GM18511 (cell line): ENCODE measurements at regions not wholly inside any gene's neighbourhood (a gene's known extent, or its start where the extent isn't known, plus 50 kb on each side); places are given as distances from the start of the nearest gene placed in this dataset.
A peak's percentile ranks its signal among the peaks of the same experiment; 100 is the strongest.

Experiments
- ATAC-seq: cut with Tn5 transposase; IDR thresholded peaks from one replicate; pipeline ENCODE4 v1.9.1; 2021; ENCODE audit warnings: mild to moderate bottlenecking, moderate library complexity; ENCODE audit not compliant: unreplicated experiment

DNA sequence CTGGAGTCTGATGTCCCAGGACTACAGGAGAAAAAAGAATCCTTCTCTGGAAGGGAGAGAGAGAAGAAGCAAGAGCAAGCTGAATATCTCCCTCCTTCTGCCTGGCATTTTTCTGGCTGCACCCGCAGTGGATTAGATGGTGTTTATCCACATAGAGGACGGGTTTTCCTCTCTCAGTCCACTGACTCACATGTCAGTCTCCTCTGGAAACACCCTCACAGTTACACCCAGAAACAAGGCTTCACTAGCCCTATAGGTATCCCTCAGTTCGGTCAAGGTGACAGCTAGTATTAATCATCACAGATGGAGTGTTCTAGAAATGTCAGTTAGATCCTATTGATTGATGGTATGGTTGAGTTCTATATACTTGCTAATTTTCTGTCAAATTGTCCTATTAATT is 87.9 kb downstream of the RHOU start:
- ATAC-seq = no peak

DNA sequence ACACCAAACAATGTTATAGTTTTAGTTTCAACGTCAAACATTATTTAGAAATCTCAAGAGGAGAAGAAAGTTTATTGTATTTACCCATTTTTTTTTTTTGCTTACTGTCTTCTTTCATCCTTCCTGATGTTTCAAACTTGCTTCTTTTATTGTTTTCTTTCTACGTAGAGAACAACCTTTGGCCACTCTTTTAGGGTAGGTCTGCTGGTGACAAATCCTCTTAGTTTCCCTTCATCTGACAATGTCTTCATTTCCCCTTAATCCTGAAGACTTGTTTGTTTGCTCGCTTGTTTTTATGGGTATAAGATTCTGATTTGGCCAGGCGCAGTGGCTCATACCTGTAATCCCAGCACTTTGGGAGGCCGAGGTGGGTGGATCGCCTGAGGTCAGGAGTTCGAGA is 89.1 kb downstream of the RHOU start:
- no peak for ATAC-seq

DNA sequence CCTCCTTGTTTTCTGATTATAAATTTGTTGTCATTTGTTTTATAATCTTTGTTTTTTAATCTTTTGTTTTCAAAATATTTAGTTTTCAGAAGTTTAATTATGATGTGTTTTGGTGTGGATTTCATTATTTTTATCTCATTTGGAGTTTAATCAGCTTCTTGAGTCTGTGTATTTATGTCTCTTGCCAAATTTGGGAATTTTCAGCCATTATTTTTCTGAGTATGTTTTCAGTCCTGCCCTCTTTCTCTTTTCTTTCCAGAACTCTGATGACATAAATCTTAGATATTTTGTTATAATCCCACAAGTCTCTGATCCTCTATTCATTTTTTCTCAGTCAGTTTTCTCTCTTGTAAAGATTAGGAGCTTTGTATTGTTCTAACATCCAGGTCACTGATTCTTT is 89.8 kb downstream of the RHOU start:
- ATAC-seq = no peak

DNA sequence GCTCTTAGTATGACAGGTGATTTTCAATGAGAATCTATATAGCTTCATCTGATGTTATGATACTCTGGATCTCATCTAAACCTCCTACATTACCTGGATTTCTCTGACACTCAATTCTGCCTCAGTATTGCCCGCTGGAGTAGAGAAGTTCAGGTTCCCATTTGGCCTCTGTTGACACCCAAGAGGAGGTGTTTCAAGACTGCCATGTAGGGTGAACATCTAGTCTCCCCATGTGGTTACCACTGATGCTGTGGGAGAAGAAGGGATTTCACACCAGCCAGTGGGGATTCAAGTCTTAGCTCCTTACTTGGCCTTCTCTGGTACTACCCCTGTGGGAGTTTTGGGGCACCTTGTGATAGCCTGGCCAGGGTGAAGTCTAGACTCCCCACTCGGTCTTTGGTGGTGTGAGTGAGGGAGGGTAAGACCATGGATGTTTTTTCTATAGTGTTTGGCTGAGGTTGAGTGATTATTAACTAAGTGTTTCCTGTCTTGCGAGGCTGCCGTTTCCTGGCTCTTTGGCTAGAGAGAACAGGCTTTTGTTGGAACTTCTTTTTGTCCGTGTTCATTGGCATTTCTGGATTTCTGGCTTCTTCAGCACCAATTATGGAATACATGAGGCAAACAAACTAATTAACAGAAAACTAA is 90.7 kb downstream of the RHOU start:
- peak; percentile 84 for ATAC-seq

DNA sequence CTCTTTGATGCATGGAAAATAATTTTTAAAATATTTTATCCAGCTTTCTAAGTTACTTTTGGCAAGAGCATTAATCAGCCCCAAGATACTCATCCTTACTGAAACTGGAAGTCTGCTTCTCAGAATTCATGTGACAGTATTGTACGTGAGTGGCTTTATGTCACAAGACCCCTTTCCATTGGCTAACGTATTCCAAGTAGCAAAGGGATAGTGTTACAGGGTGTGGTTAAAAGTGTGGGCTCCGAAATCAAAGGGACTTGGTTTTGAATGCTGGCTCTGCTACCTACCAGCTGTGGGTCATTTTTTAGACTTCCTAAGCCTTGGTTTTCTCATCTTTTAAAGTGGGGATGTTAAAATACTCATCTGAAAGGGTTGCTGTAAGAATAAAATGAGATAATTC is 91.7 kb downstream of the RHOU start:
- no peak for ATAC-seq

DNA sequence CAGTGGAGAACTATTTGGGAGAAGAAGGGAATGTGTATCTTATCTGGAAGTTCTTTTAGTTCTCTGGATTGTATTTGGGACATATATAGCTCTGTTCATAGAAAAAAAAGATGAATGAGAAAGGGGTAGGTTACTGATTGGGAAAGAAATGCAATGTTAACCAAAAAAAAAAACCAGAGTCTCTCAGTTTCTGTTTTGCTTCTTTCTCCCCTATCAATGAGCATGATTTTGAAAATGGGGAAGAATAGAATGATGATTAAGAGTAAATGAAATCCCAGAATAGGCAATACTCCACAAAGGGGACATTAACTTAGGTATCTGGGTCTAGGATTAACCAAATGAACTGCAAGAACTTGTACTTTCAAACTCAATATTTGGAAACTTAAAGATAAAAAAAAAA is 92.9 kb downstream of the RHOU start:
- no peak for ATAC-seq

DNA sequence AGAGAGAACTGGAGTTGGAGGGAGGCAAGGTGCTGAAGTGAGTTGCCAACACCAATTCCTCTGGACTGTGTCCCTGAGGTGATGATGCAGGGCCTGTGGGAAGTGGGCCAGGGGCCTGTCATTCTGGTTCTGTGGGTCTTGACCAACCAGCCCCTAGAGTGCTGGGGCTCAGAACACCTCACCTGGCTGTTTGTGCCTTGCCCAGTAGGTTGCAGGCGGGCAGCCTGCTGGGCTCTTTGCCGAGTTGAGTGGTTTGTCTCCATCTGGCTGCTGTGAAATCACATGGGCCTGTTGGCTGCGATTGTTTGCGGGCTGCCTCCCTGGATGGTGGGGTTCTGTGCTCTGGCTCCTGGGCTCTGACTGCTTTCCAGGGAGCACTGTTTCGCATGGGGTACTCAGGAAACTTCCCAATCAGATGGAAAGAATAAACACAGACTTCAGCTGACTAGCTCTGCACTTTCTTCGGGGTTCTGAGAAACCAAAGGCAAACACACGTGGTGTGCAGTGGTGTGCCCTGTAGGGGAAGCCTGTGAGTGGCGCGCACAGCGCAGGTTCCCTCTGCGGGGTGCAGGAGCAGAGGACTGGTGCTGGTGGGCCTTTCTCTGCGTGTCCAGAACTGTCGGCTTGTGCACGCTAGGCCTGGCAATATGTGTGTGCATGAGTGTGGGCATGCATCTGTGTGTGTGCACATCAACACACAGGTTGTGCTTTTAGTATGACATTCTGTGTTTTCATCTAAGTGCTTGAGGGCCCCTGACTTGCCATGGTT is 95.1 kb downstream of the RHOU start:
- peak; percentile 5 for ATAC-seq

DNA sequence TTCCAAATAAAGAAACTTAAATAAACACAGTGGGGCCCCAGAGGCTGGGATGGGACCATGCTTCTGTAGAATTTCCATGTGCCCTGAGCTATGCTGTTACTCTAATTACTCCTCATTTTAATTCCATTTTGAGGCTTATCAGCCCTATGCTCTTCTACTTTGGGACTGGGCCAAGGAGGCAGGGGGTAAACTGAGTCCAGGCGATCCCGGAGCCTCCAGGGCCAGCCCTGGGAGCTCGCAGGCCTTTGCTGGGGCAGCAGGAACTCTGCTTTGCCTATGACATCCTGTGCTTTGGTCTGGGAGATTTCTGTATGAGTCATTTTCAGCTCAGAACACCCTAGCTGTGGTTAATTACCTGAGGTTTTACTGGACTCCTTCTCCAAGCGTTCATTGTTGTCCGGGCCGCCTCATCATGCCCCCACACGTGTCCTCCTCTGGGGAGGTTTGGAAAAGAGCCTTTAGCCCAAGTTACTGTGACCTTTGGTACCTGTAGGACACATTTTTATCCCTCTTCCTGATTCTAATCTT is 95.7 kb downstream of the RHOU start:
- peak; percentile 80 for ATAC-seq

DNA sequence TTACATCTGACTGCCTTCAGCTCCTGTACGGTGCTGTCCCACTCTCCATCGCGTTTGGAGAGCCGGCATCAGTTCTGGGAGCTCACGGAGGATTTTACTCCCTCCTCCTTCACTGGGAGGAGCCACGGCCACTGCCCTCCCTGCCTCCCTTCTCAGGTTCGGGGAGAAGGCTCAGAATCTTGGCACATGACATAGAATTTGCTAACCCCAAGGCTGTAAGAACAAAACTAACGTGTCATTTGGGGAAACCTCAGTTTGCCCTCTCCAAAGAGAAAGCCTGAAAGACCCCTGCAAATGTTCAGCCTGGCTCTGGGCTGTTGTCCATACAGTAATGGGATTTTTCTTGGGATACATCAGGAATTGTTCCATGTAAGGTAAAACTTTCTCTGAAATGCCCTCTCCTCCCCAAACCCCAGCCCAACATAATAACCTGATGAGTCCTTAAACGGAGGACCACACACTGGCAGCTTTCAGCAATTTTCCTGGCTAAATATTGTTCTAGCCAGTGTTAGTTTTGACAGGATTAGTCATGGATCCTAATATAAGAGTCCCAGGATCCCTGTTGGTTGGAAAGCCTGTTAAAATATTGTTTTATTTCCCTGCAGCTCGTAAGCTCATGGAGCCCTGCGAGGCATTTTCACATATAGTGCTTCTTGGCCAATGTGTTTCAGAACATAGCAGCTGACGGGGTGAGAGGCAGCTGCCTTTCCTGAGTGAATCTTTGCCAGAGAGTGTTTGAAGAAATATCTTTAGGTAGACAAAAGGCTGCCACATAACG is 98.8 kb downstream of the RHOU start:
- ATAC-seq = no peak

DNA sequence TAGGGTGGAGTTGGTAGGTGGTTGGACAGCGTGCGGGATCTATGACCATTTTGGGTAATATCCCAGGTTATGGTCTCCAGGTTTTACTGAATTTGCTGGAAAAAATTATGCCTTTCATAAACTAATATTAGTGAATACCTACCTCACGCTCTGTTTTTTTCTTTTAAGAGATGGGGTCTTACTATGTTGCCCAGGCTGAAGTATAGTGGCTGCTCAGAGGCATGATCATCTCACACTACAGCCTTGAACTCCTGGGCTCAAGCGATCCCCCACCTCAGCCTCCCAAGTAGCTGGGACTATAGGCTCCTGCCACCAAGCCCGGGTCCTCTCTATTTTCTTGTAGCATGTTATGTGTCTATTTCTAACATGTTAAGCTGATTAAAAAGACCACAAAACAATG is 100.2 kb downstream of the RHOU start:
- ATAC-seq = no peak

DNA sequence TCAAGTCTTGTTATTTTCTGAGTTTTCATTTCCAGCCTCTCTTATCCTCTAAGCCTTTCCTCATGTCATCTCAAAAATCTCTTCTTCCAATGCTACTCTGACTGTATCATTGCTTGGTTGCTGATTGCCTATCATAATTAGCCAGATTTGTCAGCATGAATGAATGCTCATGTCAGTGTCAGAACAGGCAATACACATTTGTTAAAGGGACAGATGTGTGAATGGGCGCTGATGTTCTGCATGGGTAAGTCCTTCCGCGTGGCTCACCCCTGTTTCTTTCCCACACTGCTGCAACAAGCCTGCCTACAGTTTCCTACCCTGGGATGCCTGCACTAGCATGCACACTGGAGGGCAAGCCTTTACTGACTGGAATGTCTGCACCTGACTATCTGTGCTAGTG is 100.6 kb downstream of the RHOU start:
- no peak for ATAC-seq

DNA sequence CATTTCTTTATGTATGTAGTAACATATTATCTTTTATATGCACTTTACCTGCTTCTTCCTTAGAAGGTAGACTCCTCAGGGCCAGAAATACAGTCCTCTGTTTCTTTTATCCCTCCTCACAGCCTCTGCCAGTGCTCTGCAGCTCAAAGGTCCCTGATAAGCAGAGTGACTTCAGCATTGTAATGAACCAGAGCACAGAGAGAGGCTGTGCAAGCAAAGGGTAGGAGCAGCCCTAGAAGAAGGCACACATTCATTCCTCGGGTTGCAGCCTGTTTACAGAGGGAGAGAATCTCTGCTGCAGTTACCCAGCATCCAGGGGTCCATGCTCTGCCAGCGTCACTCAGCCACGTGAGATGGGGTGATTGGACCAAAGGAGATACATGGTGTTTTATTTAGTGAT is 101.1 kb downstream of the RHOU start:
- ATAC-seq = no peak

DNA sequence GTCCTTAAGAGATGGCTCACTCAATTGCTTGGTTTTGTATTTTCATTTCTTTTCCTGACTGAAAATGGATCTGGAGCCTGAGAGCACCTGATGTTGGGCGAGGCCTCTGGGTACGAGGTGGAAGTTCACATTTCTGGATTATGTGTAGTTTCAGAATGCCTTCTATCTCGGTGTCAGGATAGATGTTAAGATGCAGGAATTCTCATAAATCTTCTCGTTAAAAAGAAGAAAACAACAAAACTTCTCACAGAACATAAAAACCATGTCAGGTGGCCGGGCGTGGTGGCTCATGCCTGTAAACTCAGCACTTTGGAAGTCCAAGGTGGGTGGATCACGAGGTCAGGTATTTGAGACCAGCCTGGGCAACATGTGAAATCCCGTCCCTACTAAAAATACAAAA is 101.8 kb downstream of the RHOU start:
- no peak for ATAC-seq

DNA sequence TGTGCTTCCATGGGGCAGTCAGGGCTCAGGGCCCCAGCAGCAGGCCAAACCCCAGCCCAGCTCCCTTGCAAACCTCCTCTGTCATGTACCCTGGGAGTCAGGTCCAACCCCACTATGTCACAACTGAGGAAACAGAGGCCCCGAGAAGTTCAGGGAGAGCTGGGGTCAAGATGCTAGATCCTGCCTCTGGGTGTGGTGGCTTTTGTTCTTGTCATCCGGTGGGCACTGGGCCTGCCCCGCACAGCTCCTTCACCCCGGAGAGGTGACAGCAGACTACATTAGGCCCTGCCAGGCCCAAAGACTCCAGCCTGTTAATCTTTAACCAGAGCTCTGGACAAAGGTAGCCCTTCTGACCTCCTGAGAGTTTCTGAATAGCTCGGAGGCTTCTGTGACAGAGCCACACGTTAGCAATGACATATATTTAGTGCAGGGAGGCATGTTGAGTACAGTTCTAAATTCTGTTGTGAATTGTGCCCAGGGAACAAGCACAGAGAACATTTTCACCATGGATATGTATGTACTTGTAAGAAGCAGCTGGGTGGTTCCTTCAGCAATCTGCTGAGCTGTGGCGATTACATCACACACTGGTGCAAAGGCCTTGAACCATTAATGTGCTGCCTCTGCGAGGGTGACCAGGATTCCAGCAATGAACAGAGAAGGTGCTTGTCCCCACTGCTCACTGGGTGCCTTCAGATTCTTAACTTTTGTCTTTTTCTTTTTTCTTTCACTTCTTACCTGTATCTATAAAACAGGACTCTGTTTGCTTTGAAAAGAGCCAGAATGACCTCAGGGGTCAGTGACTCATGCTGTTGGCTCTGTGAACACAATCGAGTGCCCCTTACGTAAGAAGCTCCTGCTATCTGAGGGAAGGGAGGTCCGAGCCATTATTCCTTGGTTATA is 102.8 kb downstream of the RHOU start:
- ATAC-seq = peak; percentile 88

DNA sequence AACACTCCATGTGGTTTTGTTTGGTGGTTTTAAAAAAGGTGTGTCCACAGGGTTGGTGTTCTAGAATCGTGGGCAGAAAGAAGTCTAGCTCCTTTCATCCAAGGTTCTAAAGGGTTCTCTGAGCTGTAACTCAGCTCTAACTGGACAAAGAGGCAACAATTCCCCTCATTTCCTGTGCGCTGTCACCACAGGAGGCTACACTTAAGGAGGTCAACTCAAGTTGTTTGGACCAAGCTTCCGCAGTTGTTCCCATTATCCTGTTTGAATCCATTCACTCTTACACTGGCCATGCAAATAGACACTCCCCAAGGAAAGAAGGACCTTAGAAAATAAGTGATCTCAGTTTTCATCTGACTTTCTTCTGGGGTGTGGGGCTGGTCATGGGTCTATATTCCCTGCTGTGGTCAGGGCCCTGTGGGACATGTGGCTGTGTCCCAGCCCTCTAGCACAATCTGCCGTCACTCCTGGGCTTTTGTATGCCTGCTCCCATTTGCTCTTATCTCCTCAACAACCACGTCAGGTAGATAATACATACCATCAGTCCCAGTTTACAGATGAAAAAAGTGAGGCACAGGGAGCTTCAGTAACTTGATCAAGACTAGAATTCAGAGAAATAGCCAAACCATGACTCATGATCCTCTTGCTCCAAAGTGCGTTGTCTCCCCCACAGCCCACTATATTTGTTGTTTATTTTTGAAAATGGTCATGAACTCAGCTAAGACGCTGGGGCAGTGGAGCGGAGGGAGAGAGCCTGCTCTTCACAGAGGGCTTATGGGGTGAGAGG is 103.6 kb downstream of the RHOU start:
- ATAC-seq = no peak

DNA sequence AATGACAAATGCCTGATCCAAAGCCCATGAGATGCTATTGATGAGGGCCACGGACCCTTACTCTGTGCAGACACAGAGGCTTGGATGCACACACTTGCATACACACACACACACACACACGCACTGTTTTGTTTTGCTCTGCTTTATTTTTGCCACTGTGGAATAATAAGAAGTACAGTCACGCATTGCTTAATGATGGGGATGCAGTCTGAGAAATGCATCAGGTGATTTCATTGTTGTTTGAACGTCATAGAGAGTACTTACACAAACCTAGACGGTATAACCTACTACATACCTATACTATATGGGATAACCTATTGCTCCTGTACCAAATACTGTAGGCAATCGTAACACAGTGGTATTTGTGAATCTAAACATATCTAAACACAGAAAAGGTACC is 104.4 kb downstream of the RHOU start:
- ATAC-seq = no peak

DNA sequence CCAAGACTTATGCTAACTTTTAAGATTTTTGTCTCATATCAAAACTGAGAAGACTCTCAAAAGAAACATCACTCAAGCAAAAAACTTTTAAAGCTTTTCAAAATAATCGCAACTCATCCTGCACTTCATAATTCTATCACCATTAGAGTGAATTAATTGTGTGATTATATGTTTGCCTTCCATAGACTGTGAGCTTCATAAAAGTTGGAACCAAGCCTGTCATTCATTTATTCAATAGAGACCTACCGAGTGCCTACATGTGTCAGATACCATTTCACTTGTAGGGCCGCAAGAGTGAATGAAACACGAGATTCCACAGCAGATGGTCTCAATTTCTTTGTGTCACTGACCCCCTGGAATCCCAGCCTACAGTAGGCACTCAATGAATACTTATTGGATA is 106.4 kb downstream of the RHOU start:
- ATAC-seq = no peak

DNA sequence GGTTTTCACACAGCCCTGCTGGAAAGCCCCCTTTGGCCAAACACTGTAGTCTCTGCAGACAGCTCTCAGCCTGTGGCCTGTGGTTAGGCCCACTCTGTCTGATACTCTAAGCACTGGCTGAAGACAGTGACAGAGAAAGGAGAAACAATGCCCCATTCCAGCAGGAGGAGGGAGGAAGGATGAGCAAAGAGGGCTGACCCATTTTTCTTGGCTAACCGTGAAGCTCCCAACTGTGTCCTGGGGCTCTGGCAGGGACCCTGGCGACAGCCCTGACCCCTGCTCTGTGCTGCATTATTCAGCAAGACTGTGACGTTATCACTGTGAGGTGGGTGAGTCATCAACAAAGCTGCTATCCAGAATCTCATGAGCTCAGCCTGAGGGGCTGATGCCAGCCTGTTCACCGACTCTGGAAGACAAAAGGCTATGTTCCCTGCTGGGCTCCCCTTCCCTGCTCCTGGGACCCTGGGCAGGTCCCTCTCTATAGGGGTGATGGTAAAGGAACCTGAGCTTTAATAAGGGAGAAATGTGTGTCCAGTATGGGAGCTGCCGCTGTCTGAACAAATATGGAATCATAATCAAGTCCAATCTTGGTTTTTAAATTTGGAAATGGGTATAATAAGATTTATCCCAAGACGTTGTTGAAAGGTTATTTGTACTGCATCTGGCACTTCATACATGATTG is 107.0 kb downstream of the RHOU start:
- peak; percentile 57 for ATAC-seq

DNA sequence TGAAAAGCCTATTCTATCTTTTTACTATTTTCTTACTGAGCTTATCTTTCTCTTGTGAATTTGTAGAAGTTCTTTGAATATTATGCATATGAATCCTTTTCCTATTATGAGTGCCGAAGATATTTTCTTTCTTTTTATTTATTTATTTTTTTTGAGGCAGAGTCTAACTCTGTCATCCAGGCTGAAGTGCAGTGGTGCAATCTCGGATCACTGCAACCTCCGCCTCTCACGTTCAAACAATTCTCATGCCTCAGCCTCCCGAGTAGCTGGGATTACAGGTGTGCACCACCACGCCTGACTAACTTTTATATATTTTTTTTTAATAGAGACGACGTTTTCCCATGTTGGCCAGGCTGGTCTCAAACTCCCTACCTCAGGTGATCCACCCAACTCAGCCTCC is 109.8 kb downstream of the RHOU start:
- ATAC-seq = no peak
